ENCODE measurements at regions not wholly inside any gene's neighbourhood (a gene's known extent, or its start where the extent isn't known, plus 50 kb on each side); places are given as distances from the start of the nearest gene placed in this dataset.

GRCh38 chr3:40677321-40677720 is 152.6 kb downstream of the ZNF621 start:
- Histone ChIP-seq H3K4me3 (ENCODE audit: low read depth in 2 of 2, low read length in 2 of 2) (no peak overlapping the region), H3K36me3 (ENCODE audit: control insufficient read depth, insufficient read depth, low read length) (no peaks in the 10 kb centered on the region), H3K9me3 (ENCODE audit: control insufficient read depth, insufficient read depth, low read depth, low read length) (no peaks in the 10 kb centered on the region), H3K4me1 (ENCODE audit: control insufficient read depth, insufficient read depth, low read length) (no peaks in the 10 kb centered on the region), H3K27ac (ENCODE audit: low read length) (no peak overlapping the region), H3K27me3 (ENCODE audit: control insufficient read depth, insufficient read depth, low read length) (no peaks in the 10 kb centered on the region)
- DNase-seq (ENCODE audit: low read depth, low spot score) (no peak), ATAC-seq (no peak)
- in situ Hi-C loops (cut with HindIII; ENCODE audit: low pct_unique_long_range_greater_than_20kb, low sequenced_read_pairs) (no loop called here), intact Hi-C loops (cut with micrococcal nuclease; ENCODE audit: unreplicated experiment) (no loop called here)
- ChIA-PET CTCF (no interaction called here), POLR2A (no interaction called here)
- no TSS peak for BruUV-seq (replicated peaks)
- no peak for TF ChIP-seq POLR2AphosphoS5 (IDR thresholded peaks at IDR 0.05; ENCODE audit: low read depth, low read length)
- TF ChIP-seq TCF7L2 (IDR thresholded peaks at IDR 0.05; ENCODE audit: low read depth, low read length): no peak
- TF ChIP-seq, protein P1, sequence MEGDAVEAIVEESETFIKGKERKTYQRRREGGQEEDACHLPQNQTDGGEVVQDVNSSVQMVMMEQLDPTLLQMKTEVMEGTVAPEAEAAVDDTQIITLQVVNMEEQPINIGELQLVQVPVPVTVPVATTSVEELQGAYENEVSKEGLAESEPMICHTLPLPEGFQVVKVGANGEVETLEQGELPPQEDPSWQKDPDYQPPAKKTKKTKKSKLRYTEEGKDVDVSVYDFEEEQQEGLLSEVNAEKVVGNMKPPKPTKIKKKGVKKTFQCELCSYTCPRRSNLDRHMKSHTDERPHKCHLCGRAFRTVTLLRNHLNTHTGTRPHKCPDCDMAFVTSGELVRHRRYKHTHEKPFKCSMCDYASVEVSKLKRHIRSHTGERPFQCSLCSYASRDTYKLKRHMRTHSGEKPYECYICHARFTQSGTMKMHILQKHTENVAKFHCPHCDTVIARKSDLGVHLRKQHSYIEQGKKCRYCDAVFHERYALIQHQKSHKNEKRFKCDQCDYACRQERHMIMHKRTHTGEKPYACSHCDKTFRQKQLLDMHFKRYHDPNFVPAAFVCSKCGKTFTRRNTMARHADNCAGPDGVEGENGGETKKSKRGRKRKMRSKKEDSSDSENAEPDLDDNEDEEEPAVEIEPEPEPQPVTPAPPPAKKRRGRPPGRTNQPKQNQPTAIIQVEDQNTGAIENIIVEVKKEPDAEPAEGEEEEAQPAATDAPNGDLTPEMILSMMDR (IDR thresholded peaks at IDR 0.05): no peak
- TF ChIP-seq, protein P2, sequence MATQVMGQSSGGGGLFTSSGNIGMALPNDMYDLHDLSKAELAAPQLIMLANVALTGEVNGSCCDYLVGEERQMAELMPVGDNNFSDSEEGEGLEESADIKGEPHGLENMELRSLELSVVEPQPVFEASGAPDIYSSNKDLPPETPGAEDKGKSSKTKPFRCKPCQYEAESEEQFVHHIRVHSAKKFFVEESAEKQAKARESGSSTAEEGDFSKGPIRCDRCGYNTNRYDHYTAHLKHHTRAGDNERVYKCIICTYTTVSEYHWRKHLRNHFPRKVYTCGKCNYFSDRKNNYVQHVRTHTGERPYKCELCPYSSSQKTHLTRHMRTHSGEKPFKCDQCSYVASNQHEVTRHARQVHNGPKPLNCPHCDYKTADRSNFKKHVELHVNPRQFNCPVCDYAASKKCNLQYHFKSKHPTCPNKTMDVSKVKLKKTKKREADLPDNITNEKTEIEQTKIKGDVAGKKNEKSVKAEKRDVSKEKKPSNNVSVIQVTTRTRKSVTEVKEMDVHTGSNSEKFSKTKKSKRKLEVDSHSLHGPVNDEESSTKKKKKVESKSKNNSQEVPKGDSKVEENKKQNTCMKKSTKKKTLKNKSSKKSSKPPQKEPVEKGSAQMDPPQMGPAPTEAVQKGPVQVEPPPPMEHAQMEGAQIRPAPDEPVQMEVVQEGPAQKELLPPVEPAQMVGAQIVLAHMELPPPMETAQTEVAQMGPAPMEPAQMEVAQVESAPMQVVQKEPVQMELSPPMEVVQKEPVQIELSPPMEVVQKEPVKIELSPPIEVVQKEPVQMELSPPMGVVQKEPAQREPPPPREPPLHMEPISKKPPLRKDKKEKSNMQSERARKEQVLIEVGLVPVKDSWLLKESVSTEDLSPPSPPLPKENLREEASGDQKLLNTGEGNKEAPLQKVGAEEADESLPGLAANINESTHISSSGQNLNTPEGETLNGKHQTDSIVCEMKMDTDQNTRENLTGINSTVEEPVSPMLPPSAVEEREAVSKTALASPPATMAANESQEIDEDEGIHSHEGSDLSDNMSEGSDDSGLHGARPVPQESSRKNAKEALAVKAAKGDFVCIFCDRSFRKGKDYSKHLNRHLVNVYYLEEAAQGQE (IDR thresholded peaks at IDR 0.05; ENCODE audit: insufficient read depth in 1 of 2, low read depth in 2 of 2, low read length in 1 of 2): no peak
- TF ChIP-seq SIN3A (IDR thresholded peaks at IDR 0.05; ENCODE audit: borderline replicate concordance, insufficient read depth, low read depth, low read length): no peak

GRCh38 chr3:40677749-40678148 is 153.0 kb downstream of the ZNF621 start:
- no peaks in the 10 kb centered on the region for H3K4me1 ChIP-seq (ENCODE audit: control insufficient read depth, insufficient read depth, low read length)
- H3K27ac ChIP-seq (ENCODE audit: low read length): no peak overlapping the region
- ATAC-seq (no peak), DNase-seq (ENCODE audit: low read depth, low spot score) (no peak)
- no peaks in the 10 kb centered on the region for H3K36me3 ChIP-seq (ENCODE audit: control insufficient read depth, insufficient read depth, low read length)
- H3K4me3 ChIP-seq (ENCODE audit: low read depth in 2 of 2, low read length in 2 of 2): no peak overlapping the region
- ChIA-PET CTCF (no interaction called here), POLR2A (no interaction called here)
- in situ Hi-C loops (cut with HindIII; ENCODE audit: low pct_unique_long_range_greater_than_20kb, low sequenced_read_pairs) (no loop called here), intact Hi-C loops (cut with micrococcal nuclease; ENCODE audit: unreplicated experiment) (no loop called here)
- no TSS peak for BruUV-seq (replicated peaks)
- no peaks in the 10 kb centered on the region for H3K27me3 ChIP-seq (ENCODE audit: control insufficient read depth, insufficient read depth, low read length)
- no peak for TF ChIP-seq TCF7L2 (IDR thresholded peaks at IDR 0.05; ENCODE audit: low read depth, low read length)
- TF ChIP-seq, protein P2 (IDR thresholded peaks at IDR 0.05; ENCODE audit: insufficient read depth in 1 of 2, low read depth in 2 of 2, low read length in 1 of 2): no peak
- H3K9me3 ChIP-seq (ENCODE audit: control insufficient read depth, insufficient read depth, low read depth, low read length): no peaks in the 10 kb centered on the region
